ENCODE measurements at regions not wholly inside any gene's neighbourhood (a gene's known extent, or its start where the extent isn't known, plus 50 kb on each side); places are given as distances from the start of the nearest gene placed in this dataset.

GRCh38 chr11:91970624-91971023 lies 254.0 kb upstream of the FAT3 start:
- TF ChIP-seq EZH2 (IDR thresholded peaks at IDR 0.05; ENCODE audit: borderline replicate concordance, insufficient read depth, low read depth, low read length, poor library complexity, severe bottlenecking) (no peak), CTCF (IDR thresholded peaks at IDR 0.05) (no peak)
